HEK293T (cell line): ENCODE measurements at regions not wholly inside any gene's neighbourhood (a gene's known extent, or its start where the extent isn't known, plus 50 kb on each side); places are given as distances from the start of the nearest gene placed in this dataset.
"Not testable (repeated sequence)": the region's sequence is repeated elsewhere in the genome, so short reads cannot be mapped to it uniquely, and the experiment has no call there.

Experiments
- CTCF ChIA-PET: fragments of 350-600 bp; formaldehyde crosslinking; extraction: SDS; loops from one replicate; lab custom pipeline; 2021; ENCODE audit warnings: antibody characterized with exemption, inconsistent platforms; lab: Yijun Ruan, JAX
- POLR2A ChIA-PET: fragments of 350-600 bp; formaldehyde crosslinking; extraction: SDS; loops from one replicate; lab custom pipeline; 2020; ENCODE audit warnings: antibody characterized with exemption, inconsistent platforms; lab: Yijun Ruan, JAX
- DNase-seq: peaks from one replicate; pipeline ENCODE4 v3.0.0; 2012; ENCODE audit warnings: mixed read lengths; ENCODE audit errors: extremely low spot score
- ARNT ChIP-seq: fragments of 450-650 bp; IDR thresholded peaks from 2 replicates; pipeline ENCODE4 v1.6.1; 2017; ENCODE audit warnings: mild to moderate bottlenecking
- BHLHE40 ChIP-seq: fragments of 450-650 bp; IDR thresholded peaks from 2 replicates; pipeline ENCODE4 v1.6.1; 2016; ENCODE audit warnings: mild to moderate bottlenecking, moderate library complexity, borderline replicate concordance
- CTBP1 ChIP-seq: fragments of 450-650 bp; IDR thresholded peaks from 2 replicates; pipeline ENCODE4 v1.6.1; 2016; ENCODE audit warnings: borderline replicate concordance
- ELF4 ChIP-seq: fragments of 450-650 bp; IDR thresholded peaks from 2 replicates; pipeline ENCODE4 v1.6.1; 2017; ENCODE audit warnings: antibody characterized with exemption
- FOXA1 ChIP-seq: fragments of 450-650 bp; IDR thresholded peaks from 2 replicates; pipeline ENCODE4 v1.6.1; 2016; ENCODE audit warnings: mild to moderate bottlenecking
- FOXK2 ChIP-seq: fragments of 450-650 bp; IDR thresholded peaks from 2 replicates; pipeline ENCODE4 v1.6.1; 2016; ENCODE audit warnings: mild to moderate bottlenecking
- FOXM1 ChIP-seq: fragments of 450-650 bp; IDR thresholded peaks from 2 replicates; pipeline ENCODE4 v1.6.1; 2017; ENCODE audit warnings: mild to moderate bottlenecking, borderline replicate concordance
- HDGF ChIP-seq: fragments of 450-650 bp; IDR thresholded peaks from 2 replicates; pipeline ENCODE4 v1.6.1; 2017; ENCODE audit warnings: antibody characterized with exemption, borderline replicate concordance
- L3MBTL2 ChIP-seq: fragments of 450-650 bp; conservative IDR thresholded peaks from 2 replicates; pipeline ENCODE4 v1.6.1; 2016; ENCODE audit warnings: mild to moderate bottlenecking
- LEF1 ChIP-seq: fragments of 450-650 bp; IDR thresholded peaks from 2 replicates; pipeline ENCODE4 v1.6.1; 2017; ENCODE audit warnings: mild to moderate bottlenecking, borderline replicate concordance
- NFRKB ChIP-seq: fragments of 450-650 bp; IDR thresholded peaks from 2 replicates; pipeline ENCODE4 v1.6.1; 2016; ENCODE audit warnings: mild to moderate bottlenecking, moderate library complexity
- PKNOX1 ChIP-seq: fragments of 450-650 bp; IDR thresholded peaks from 2 replicates; pipeline ENCODE4 v1.6.1; 2016
- SP1 ChIP-seq: fragments of 450-650 bp; IDR thresholded peaks from 2 replicates; pipeline ENCODE4 v1.6.1; 2017
- SUZ12 ChIP-seq: fragments of 450-650 bp; IDR thresholded peaks from 2 replicates; pipeline ENCODE4 v1.6.1; 2016; ENCODE audit warnings: mild to moderate bottlenecking
- TARDBP ChIP-seq: fragments of 450-650 bp; IDR thresholded peaks from 2 replicates; pipeline ENCODE4 v1.6.1; 2016
- ZNF384 ChIP-seq: fragments of 450-650 bp; IDR thresholded peaks from 2 replicates; pipeline ENCODE4 v1.6.1; 2016

- POLR2A ChIA-PET: no interaction called here
- CTCF ChIA-PET: no interaction called here
- TF ChIP-seq LEF1 (no peak), FOXA1 (no peak), SUZ12 (no peak), L3MBTL2 (no peak), PKNOX1 (no peak), BHLHE40 (no peak), FOXK2 (no peak), ELF4 (no peak), CTBP1 (no peak), TARDBP (no peak), ARNT (no peak)
- DNase-seq: no peak
These were observed 253.4 kb upstream of the KITLG start for GRCh38 chr12:88833641-88834116.

GRCh38 chr12:88828537-88828936 is 248.3 kb upstream of the KITLG start:
- DNase-seq, CTCF ChIA-PET, POLR2A ChIA-PET: not testable (repeated sequence)

GRCh38 chr12:88820012-88820411 is 239.7 kb upstream of the KITLG start:
- TF ChIP-seq HDGF: no peak
- CTCF ChIA-PET: no interaction called here
- no peak for DNase-seq
- POLR2A ChIA-PET: no interaction called here

- POLR2A ChIA-PET: no interaction called here
- no peak for TF ChIP-seq NFRKB
- TF ChIP-seq FOXK2: no peak
- no peak for TF ChIP-seq ZNF384
- TF ChIP-seq ELF4: no peak
- TF ChIP-seq SUZ12: no peak
- no peak for TF ChIP-seq LEF1
- no peak for TF ChIP-seq TARDBP
- no peak for TF ChIP-seq CTBP1
- TF ChIP-seq HDGF: no peak
- TF ChIP-seq L3MBTL2: no peak
- no peak for TF ChIP-seq ARNT
- TF ChIP-seq SP1: no peak
- TF ChIP-seq BHLHE40: no peak
- TF ChIP-seq PKNOX1: no peak
- CTCF ChIA-PET: no interaction called here
- DNase-seq: no peak
These were observed 235.9 kb upstream of the KITLG start for GRCh38 chr12:88816201-88816600.

GRCh38 chr12:88814779-88815178 is 234.5 kb upstream of the KITLG start:
- no peak for TF ChIP-seq PKNOX1
- TF ChIP-seq ELF4: no peak
- TF ChIP-seq L3MBTL2: no peak
- DNase-seq: no peak
- CTCF ChIA-PET: no interaction called here
- POLR2A ChIA-PET: no interaction called here

GRCh38 chr12:88812610-88813009 is 232.3 kb upstream of the KITLG start:
- TF ChIP-seq ELF4 (no peak), NFRKB (no peak), HDGF (no peak), PKNOX1 (no peak), TARDBP (no peak), FOXK2 (no peak), SUZ12 (no peak), SP1 (no peak), ARNT (no peak), FOXA1 (no peak)
- DNase-seq: no peak
- CTCF ChIA-PET: no interaction called here
- POLR2A ChIA-PET: no interaction called here

GRCh38 chr12:88810806-88811205 is 230.5 kb upstream of the KITLG start:
- ChIA-PET CTCF (no interaction called here), POLR2A (no interaction called here)
- no peak for DNase-seq
- no peak for TF ChIP-seq LEF1
- no peak for TF ChIP-seq FOXM1

- POLR2A ChIA-PET, CTCF ChIA-PET, DNase-seq: not testable (repeated sequence)
These were observed 229.6 kb upstream of the KITLG start for GRCh38 chr12:88809841-88810240.
